Esophagus (tissue), 2 donors: ENCODE measurements at regions not wholly inside any gene's neighbourhood (a gene's known extent, or its start where the extent isn't known, plus 50 kb on each side); places are given as distances from the start of the nearest gene placed in this dataset.

Source experiments
- H3K27ac ChIP-seq, 2 donors: one replicate each; pipeline ENCODE4 v1.5.1; 2013; ENCODE audit warnings: low read depth in 2 of 2, mild to moderate bottlenecking in 2 of 2, inconsistent platforms in 1 of 2, low read length in 1 of 2, moderate library complexity in 1 of 2
- H3K27me3 ChIP-seq, 2 donors: one replicate each; pipeline ENCODE4 v1.6.1; 2013; ENCODE audit warnings: low read length in 2 of 2, control low read depth in 1 of 2, mild to moderate bottlenecking in 1 of 2; ENCODE audit not compliant: insufficient read depth in 2 of 2, control insufficient read depth in 1 of 2
- H3K36me3 ChIP-seq, 2 donors: one replicate each; pipeline ENCODE4 v1.6.1; 2013; ENCODE audit warnings: low read length in 1 of 2; ENCODE audit not compliant: control insufficient read depth in 2 of 2, insufficient read depth in 2 of 2
- H3K4me1 ChIP-seq, 2 donors: one replicate each; pipeline ENCODE4 v1.6.1; 2013; ENCODE audit warnings: low read length in 1 of 2; ENCODE audit not compliant: control insufficient read depth in 2 of 2, insufficient read depth in 2 of 2
- H3K4me3 ChIP-seq, 2 donors: one replicate each; pipeline ENCODE4 v1.5.1; 2013; ENCODE audit warnings: low read length in 2 of 2, mild to moderate bottlenecking in 2 of 2, low read depth in 1 of 2, moderate library complexity in 1 of 2
- H3K9me3 ChIP-seq, 2 donors: one replicate each; pipeline ENCODE4 v1.6.1; 2013; ENCODE audit warnings: mild to moderate bottlenecking in 2 of 2, low read depth in 1 of 2, low read length in 1 of 2, moderate library complexity in 1 of 2; ENCODE audit not compliant: control insufficient read depth in 2 of 2, insufficient read depth in 1 of 2
- WGBS, 2 donors: extraction: QIAGEN DNeasy Blood & Tissue Kit; methylation state at CpG; one replicate each; pipeline ENCODE4 v1.1.7; 2013; 5-methylcytosine and 5-hydroxymethylcytosine counted together
- donor health status: healthy with polysubstance abuse.
- donor health status: Bipolar disorder and iron deficiency.

- Histone ChIP-seq H3K4me1 (peaks cover 0 to 2% of the 10 kb centered on the region in 2 donors), H3K36me3 (no peaks in the 10 kb centered on the region), H3K27ac (no peak overlapping the region), H3K4me3 (no peak overlapping the region), H3K27me3 (no peaks in the 10 kb centered on the region), H3K9me3 (no peaks in the 10 kb centered on the region)
- WGBS, 2 donors: 84% methylated on average over 4 of the region's 4 CpGs
Observed at GRCh38 chr9:86716326-86716922, 230.9 kb downstream of the GAS1 start.

GRCh38 chr9:86714999-86715398, 232.3 kb downstream of the GAS1 start:
- 70% methylated on average over 4 of the region's 4 CpGs for whole genome bisulfite sequencing, 2 donors
- Histone ChIP-seq H3K36me3 (no peaks in the 10 kb centered on the region), H3K4me3 (no peak overlapping the region), H3K4me1 (no peaks in the 10 kb centered on the region), H3K9me3 (no peaks in the 10 kb centered on the region), H3K27me3 (no peaks in the 10 kb centered on the region), H3K27ac (no peak overlapping the region)

GRCh38 chr9:86713970-86714369, 233.3 kb downstream of the GAS1 start:
- Histone ChIP-seq H3K27ac (no peak overlapping the region), H3K4me3 (no peak overlapping the region), H3K4me1 (no peaks in the 10 kb centered on the region), H3K36me3 (no peaks in the 10 kb centered on the region), H3K9me3 (no peaks in the 10 kb centered on the region), H3K27me3 (no peaks in the 10 kb centered on the region)
- WGBS, 2 donors: 65 to 81% methylated on average over 1 of the region's 1 CpG

- Histone ChIP-seq H3K36me3 (no peaks in the 10 kb centered on the region), H3K4me1 (no peaks in the 10 kb centered on the region), H3K27me3 (no peaks in the 10 kb centered on the region), H3K4me3 (no peak overlapping the region), H3K27ac (no peak overlapping the region), H3K9me3 (no peaks in the 10 kb centered on the region)
- WGBS, 2 donors: 93 to 98% methylated on average over 2 of the region's 2 CpGs
Observed at GRCh38 chr9:86713470-86713869, 233.8 kb downstream of the GAS1 start.

- H3K4me1 ChIP-seq: no peaks in the 10 kb centered on the region
- H3K9me3 ChIP-seq: no peaks in the 10 kb centered on the region
- H3K27ac ChIP-seq: no peak overlapping the region
- 81 to 85% methylated on average over 9 of the region's 9 CpGs for WGBS, 2 donors
- H3K4me3 ChIP-seq: no peak overlapping the region
- H3K36me3 ChIP-seq: no peaks in the 10 kb centered on the region
- H3K27me3 ChIP-seq: no peaks in the 10 kb centered on the region
Observed at GRCh38 chr9:86708918-86709835, 238.1 kb downstream of the GAS1 start.

DNA sequence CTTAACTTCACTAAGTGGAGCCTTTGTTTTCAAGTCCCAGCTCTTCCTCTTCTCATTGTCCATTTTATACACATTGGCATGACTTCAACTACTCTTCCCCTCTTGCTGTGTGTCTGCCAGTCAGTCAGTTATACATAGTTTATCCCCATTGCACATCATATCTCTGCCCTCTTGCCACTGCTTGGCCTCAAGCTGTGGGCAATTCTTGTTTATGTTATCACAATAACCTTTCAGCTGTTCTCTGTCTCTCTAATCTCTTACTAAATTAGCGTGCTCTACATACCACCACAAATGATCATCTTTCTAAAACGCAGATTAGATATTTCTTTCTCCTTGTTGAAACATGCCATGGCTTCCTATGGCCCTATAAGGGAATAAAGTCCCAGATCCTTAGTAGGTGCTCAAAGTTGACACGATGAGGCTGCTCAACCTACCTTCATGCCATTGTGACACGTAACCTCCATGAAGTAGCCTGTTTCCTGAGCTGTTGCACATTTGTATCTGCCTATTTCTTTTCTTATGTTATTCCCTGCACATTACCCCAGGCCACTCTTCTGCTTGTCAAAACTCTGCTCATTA, 239.3 kb downstream of the GAS1 start:
- WGBS, 2 donors: 80 to 84% methylated on average over 4 of the region's 4 CpGs
- Histone ChIP-seq H3K9me3 (no peaks in the 10 kb centered on the region), H3K27ac (no peak overlapping the region), H3K36me3 (no peaks in the 10 kb centered on the region), H3K4me3 (no peak overlapping the region), H3K4me1 (no peaks in the 10 kb centered on the region), H3K27me3 (no peaks in the 10 kb centered on the region)

DNA sequence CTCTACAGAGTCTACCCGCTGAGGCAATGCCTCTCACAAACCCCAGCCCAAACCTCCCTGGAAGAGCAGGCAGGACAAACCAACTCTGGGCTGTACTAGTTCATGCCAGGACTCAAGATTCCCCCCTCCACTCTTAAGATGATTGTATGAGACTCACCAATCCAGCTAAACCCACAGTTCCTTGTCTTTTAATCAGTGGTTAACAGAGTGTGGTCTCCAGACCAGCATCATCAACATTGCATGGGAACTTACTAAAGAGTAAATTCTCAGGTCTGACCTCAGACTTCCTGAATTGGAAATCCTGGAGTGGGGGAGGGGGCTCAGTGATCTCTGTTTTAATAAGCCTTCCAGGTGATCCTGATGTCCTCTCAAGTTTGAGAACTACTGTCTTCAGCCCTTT, 240.9 kb downstream of the GAS1 start:
- no peak overlapping the region for H3K4me3 ChIP-seq
- 98 to 100% methylated on average over 1 of the region's 1 CpG for WGBS, 2 donors
- H3K9me3 ChIP-seq: no peaks in the 10 kb centered on the region
- H3K27ac ChIP-seq: no peak overlapping the region
- H3K4me1 ChIP-seq: no peaks in the 10 kb centered on the region
- no peaks in the 10 kb centered on the region for H3K36me3 ChIP-seq
- H3K27me3 ChIP-seq: no peaks in the 10 kb centered on the region

GRCh38 chr9:86705490-86705889, 241.8 kb downstream of the GAS1 start:
- H3K4me3 ChIP-seq: no peak overlapping the region

GRCh38 chr9:86703346-86703745, 244.0 kb downstream of the GAS1 start:
- WGBS, 2 donors: 60 to 69% methylated on average over 6 of the region's 6 CpGs
- H3K4me3 ChIP-seq: no peak overlapping the region
- H3K4me1 ChIP-seq: no peaks in the 10 kb centered on the region
- no peaks in the 10 kb centered on the region for H3K36me3 ChIP-seq
- no peak overlapping the region for H3K27ac ChIP-seq
- H3K9me3 ChIP-seq: no peaks in the 10 kb centered on the region
- no peaks in the 10 kb centered on the region for H3K27me3 ChIP-seq

More at GRCh38 chr9:86705490-86705889, 241.8 kb downstream of the GAS1 start:
- Histone ChIP-seq H3K36me3 (no peaks in the 10 kb centered on the region), H3K27me3 (no peaks in the 10 kb centered on the region), H3K9me3 (no peaks in the 10 kb centered on the region), H3K4me1 (no peaks in the 10 kb centered on the region), H3K27ac (no peak overlapping the region)
- WGBS, 2 donors: 59 to 64% methylated on average over 5 of the region's 5 CpGs
